ENCODE measurements at regions not wholly inside any gene's neighbourhood (a gene's known extent, or its start where the extent isn't known, plus 50 kb on each side); places are given as distances from the start of the nearest gene placed in this dataset.

- TF ChIP-seq CHD7 (IDR thresholded peaks at IDR 0.05; ENCODE audit: insufficient replicate concordance, low read length): no peak
These were observed 86.0 kb upstream of the TBX5 start (continued) for GRCh38 chr12:114491916-114492315.
